Hindlimb muscle (tissue), 1 donor: ENCODE measurements at regions not wholly inside any gene's neighbourhood (a gene's known extent, or its start where the extent isn't known, plus 50 kb on each side); places are given as distances from the start of the nearest gene placed in this dataset.

Experiments used
- DNase-seq: peaks from one replicate; pipeline ENCODE4 v3.0.0-alpha.2; 2013

- DNase-seq: no peak
Observed at GRCh38 chr2:216553482-216554240, 55.0 kb downstream of the RPL37A start.

GRCh38 chr2:216554286-216554685, 55.6 kb downstream of the RPL37A start:
- DNase-seq: no peak

GRCh38 chr2:216554755-216555154, 56.1 kb downstream of the RPL37A start:
- DNase-seq: no peak

DNA sequence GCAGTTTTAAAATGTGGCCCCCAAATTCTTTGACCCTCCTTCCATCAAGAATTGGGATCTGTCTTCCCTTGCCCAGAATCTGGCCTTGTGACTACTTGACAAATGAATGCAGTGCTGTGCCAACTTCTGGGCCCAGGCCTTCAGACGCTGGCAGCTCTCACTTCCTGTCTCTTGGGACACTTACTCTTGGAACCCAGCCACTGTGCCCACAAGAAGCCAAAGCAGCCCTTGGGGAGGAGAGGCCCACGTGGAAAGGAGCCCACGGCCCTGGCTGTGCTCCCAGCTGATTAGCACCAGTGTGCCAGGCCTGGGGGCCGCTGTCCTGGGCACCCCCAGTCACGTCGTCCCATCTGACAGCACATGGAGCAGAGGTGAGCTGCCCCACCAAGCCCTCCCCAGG, 56.6 kb downstream of the RPL37A start:
- no peak for DNase-seq

- no peak for DNase-seq
Observed at GRCh38 chr2:216556202-216556601, 57.6 kb downstream of the RPL37A start.

DNA sequence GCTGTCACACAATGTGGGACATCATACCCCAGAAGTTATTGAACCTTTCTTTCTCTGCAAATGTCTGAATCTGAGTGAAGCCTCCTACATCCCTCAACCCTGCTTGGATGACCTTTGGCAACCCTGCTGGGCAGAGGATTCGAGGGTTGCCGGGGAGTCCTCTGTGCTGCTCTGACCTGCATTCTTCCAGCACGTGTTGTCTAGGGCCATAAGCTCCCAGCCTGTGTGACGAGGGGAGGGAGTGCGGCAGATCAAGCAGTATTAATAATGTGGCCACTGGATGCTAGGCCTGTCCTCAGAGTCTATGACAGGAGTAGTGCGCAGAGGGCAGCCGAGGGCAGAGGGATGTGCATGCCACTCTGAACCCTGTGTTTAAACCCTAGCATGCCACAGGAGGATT, 58.8 kb downstream of the RPL37A start:
- no peak for DNase-seq

DNA sequence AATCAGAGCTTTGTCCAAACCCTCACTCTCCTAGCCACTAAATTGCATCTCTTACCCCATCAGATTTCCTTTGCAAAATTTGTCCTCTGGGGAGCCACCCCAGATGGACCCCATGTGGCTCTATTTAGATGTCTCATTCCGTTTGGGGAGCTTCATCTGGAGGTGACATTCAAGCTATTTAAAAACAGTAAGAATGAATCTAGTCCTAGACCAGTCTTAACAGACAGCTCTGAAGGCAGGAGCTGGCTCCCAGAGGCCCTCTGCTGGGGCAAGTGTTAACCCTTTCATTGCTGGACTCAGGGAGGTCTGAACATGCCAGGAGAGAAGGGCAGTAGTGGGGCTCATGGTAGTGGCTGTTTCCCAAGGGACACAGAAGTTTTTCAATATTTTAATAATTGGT, 59.2 kb downstream of the RPL37A start:
- DNase-seq: no peak

- DNase-seq: no peak
Observed at GRCh38 chr2:216559625-216560156, 61.0 kb downstream of the RPL37A start.

DNA sequence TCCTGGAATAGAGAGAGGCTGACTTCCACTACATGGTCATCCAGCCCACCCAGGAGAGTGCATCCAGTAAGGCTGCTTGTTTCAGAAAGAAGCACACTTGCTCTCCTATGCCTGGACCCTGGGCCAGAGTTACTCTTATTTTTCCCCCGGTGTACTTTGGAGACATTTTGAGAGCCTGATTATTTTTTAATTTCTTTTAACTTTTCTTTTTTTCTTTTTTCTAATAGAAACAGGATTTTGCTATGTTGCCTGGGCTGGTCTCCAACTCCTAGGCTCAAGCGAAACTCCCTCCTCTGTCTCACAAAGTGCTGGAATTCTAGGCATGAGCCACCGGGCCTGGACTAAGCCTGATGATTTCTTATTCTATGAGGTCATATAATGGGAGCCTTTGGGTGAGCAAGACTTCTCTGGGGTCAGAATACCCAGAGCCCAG, 62.2 kb downstream of the RPL37A start:
- peak; percentile 69 for DNase-seq

- no peak for DNase-seq
Observed at GRCh38 chr2:216562696-216563435, 64.2 kb downstream of the RPL37A start.

DNA sequence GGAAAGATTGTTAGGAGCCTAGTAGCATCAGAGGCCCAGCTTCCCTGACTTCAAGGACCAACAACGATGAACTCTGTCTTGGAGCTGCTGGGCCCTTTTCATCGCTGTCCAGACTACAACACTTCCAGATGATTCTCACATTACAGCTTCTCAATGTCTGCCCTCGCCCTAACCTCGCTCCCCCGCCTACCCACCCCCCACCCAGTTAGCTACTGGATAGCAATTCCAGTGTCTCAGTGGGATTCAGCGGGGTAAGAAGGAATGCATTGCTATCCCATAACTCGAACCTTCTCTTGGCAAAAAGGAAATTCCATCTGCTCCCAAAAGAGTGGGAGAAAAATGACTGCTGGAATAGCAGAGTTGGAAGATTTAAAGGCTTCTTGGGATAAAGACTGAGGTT, 65.0 kb downstream of the RPL37A start:
- no peak for DNase-seq

- DNase-seq: no peak
Observed at GRCh38 chr2:216564611-216565010, 66.0 kb downstream of the RPL37A start.

GRCh38 chr2:216565956-216566355, 67.3 kb upstream of the IGFBP2 start:
- DNase-seq: no peak

DNA sequence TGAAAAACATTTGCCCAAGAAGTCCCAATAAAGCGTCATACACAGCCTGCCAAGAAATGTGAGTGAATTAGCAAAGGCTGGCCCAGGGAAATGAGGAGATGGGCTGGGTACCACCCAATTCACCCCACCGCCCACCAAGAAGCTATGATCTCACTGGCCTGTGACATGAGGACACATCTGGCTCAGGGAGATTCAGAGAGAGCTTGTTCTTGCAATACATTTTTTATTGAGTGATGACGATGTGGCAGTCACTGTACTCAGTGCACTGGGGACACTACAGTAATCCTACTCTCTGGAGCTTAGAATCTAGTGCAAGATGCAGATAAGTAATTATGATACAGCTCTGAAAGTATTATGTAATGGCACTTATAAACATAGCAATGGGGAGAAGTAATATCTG, 64.6 kb upstream of the IGFBP2 start:
- DNase-seq: no peak

GRCh38 chr2:216569765-216570164, 63.5 kb upstream of the IGFBP2 start:
- DNase-seq: no peak

GRCh38 chr2:216570357-216570756, 62.9 kb upstream of the IGFBP2 start:
- no peak for DNase-seq

- DNase-seq: no peak
Observed at GRCh38 chr2:216571178-216571908, 61.9 kb upstream of the IGFBP2 start.

- DNase-seq: no peak
Observed at GRCh38 chr2:216571909-216572513, 61.2 kb upstream of the IGFBP2 start.

DNA sequence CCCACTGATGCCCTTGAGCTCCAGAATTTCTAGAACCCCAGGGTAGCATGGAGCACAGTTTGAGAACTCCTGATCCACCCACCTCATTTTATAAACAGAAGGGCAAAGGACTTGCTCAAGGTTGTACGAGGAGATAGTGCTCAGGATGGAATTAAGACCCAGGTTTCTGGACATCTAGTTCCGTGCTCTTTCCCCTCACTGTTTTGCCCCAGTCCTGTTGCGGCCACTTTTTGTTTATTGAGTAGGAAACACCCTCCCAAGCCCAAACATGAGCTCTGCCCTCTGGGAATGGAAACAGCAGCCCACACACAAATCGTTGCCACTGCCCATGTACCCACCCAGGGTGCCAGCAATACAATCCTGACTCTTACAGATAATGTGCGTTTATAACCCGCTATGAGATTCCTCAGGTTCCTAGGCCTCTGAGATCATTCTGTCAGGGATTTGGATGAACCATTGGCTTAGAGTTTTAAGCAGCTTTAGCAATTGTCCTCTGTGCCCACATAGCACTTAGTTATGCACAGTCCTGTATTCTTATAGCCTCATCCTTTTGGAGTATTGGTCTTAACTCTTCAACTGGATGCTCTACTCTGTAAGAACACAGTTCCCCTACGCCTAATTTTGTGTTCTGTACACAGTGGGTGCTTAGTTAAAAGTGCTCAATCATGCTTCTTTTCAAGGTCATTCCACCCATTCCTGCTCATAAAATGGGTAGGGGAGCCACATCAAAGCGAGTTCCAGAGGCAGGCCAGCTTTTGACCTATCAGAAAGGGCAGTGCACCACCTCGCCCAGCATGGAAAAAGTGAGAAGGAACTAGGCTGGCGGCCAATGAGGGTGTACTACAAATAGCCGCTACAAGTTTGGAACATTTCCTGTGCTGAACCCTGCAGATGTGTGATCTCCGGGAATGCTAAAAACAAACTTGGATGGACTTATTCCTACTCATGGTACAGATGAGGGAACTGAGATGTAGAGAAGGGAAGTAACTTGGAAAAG, 60.3 kb upstream of the IGFBP2 start:
- DNase-seq: no peak

GRCh38 chr2:216574046-216574445, 59.2 kb upstream of the IGFBP2 start:
- DNase-seq: no peak

DNA sequence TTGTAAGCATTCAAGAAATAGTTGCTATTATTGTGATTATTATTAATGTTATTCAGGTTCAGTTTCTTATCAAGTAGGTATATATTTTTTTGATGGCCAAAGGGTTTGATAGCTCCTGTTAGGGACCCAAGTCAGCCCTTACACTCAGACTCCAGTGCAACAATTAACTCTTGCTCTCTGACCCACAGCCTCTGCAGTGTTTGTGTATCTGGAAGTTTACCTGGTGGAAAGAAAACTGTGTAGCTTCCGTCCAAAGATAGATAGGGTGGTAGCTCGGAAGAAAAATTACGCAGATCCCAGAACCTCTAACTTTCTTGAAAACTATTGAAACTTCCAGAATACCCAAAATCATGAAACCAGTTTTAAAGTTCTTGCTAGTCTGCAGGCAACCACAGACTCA, 58.6 kb upstream of the IGFBP2 start:
- DNase-seq: no peak
